HEK293 (cell line): ENCODE measurements at regions not wholly inside any gene's neighbourhood (a gene's known extent, or its start where the extent isn't known, plus 50 kb on each side); places are given as distances from the start of the nearest gene placed in this dataset.
A peak's percentile ranks its signal among the peaks of the same experiment; 100 is the strongest.

Experiments used
- CTCF ChIA-PET: fragments of 350-600 bp; formaldehyde crosslinking; extraction: SDS; loops from one replicate; lab custom pipeline; 2021; ENCODE audit warnings: antibody characterized with exemption; lab: Yijun Ruan, JAX
- POLR2A ChIA-PET: fragments of 300-600 bp; formaldehyde crosslinking; extraction: SDS; loops from one replicate; lab custom pipeline; 2020; ENCODE audit warnings: antibody characterized with exemption, inconsistent platforms; lab: Yijun Ruan, JAX
- H3K27ac ChIP-seq: fragments of 200-500 bp; sonication (Bioruptor generic); 2 replicates; pipeline ENCODE4 v1.5.1; 2014; ENCODE audit warnings: low read depth, low read length, control low read depth, inconsistent platforms; ENCODE audit errors: extremely low read depth
- H3K36me3 ChIP-seq, 2 experiments: fragments of 200-500 bp in 1 of 2; sonication (Bioruptor generic) in 1 of 2; 1 replicate in 1 of 2; 2 replicates in 1 of 2; pipeline ENCODE4 v1.5.1; 2014 to 2017; ENCODE audit warnings: inconsistent platforms in 2 of 2, low read length in 2 of 2; ENCODE audit not compliant: control insufficient read depth in 2 of 2, insufficient read depth in 1 of 2
- H3K4me1 ChIP-seq: fragments of 200-500 bp; sonication (Bioruptor generic); 2 replicates; pipeline ENCODE4 v1.5.1; 2014; ENCODE audit warnings: mild to moderate bottlenecking, low read length, inconsistent platforms; ENCODE audit not compliant: control insufficient read depth, insufficient read depth
- H3K4me3 ChIP-seq: 2 replicates; pipeline ENCODE4 v1.5.1; 2011; ENCODE audit warnings: low read depth, mild to moderate bottlenecking, control low read depth, low read length, moderate library complexity
- H3K9me3 ChIP-seq: fragments of 200-500 bp; sonication (Bioruptor generic); 2 replicates; pipeline ENCODE4 v1.5.1; 2014; ENCODE audit warnings: low read depth, low read length, inconsistent platforms; ENCODE audit not compliant: control insufficient read depth, insufficient read depth
- BCL6B ChIP-seq: fragments of 450-650 bp; formaldehyde crosslinking; IDR thresholded peaks from 2 replicates; pipeline ENCODE4 v1.5.1; 2017; ENCODE audit warnings: missing biosample characterization, missing genetic modification characterization
- GLI2 ChIP-seq: fragments of 450-650 bp; formaldehyde crosslinking; IDR thresholded peaks from 2 replicates; pipeline ENCODE4; 2017; ENCODE audit warnings: missing biosample characterization, missing genetic modification characterization, low read depth, borderline replicate concordance
- GLI4 ChIP-seq: fragments of 450-650 bp; formaldehyde crosslinking; IDR thresholded peaks from 2 replicates; pipeline ENCODE4 v1.5.1; 2016; ENCODE audit warnings: missing biosample characterization, missing genetic modification characterization
- KLF10 ChIP-seq: fragments of 450-650 bp; IDR thresholded peaks from 2 replicates; pipeline ENCODE4 v1.5.1; 2018; ENCODE audit warnings: missing biosample characterization, mild to moderate bottlenecking, missing genetic modification characterization
- SETDB1 ChIP-seq: IDR thresholded peaks from one replicate; pipeline ENCODE4 v1.6.1; 2017; ENCODE audit warnings: mild to moderate bottlenecking, low read length, moderate library complexity, mixed read lengths; ENCODE audit not compliant: insufficient read length
- ZBTB1 ChIP-seq: fragments of 450-650 bp; formaldehyde crosslinking; IDR thresholded peaks from 2 replicates; pipeline ENCODE4 v1.5.1; 2016; ENCODE audit warnings: missing biosample characterization, missing genetic modification characterization
- ZFP37 ChIP-seq: fragments of 450-650 bp; formaldehyde crosslinking; IDR thresholded peaks from 2 replicates; pipeline ENCODE4 v1.5.1; 2016; ENCODE audit warnings: missing biosample characterization, missing genetic modification characterization
- ZNF184 ChIP-seq: fragments of 450-650 bp; IDR thresholded peaks from 2 replicates; pipeline ENCODE4 v1.5.1; 2018; ENCODE audit warnings: missing biosample characterization, mild to moderate bottlenecking, missing genetic modification characterization
- ZNF354C ChIP-seq: fragments of 450-650 bp; formaldehyde crosslinking; IDR thresholded peaks from 2 replicates; pipeline ENCODE4 v1.5.1; 2016; ENCODE audit warnings: missing biosample characterization, missing genetic modification characterization, low read depth, borderline replicate concordance
- ZNF433 ChIP-seq: fragments of 450-650 bp; formaldehyde crosslinking; IDR thresholded peaks from 2 replicates; pipeline ENCODE4 v1.5.1; 2016; ENCODE audit warnings: missing biosample characterization, missing genetic modification characterization, low read depth
- ZNF571 ChIP-seq: fragments of 450-650 bp; formaldehyde crosslinking; IDR thresholded peaks from 2 replicates; pipeline ENCODE4 v1.5.0; 2017; ENCODE audit warnings: missing biosample characterization, missing genetic modification characterization
- ZNF777 ChIP-seq: fragments of 450-650 bp; formaldehyde crosslinking; IDR thresholded peaks from 2 replicates; pipeline ENCODE4 v1.5.1; 2017; ENCODE audit warnings: missing biosample characterization, missing genetic modification characterization, borderline replicate concordance
- TF ChIP-seq, protein P1 (sequence below): fragments of 450-650 bp; formaldehyde crosslinking; IDR thresholded peaks from 2 replicates; pipeline ENCODE4 v1.5.0; 2017; ENCODE audit warnings: missing biosample characterization, missing genetic modification characterization, borderline replicate concordance
- TF ChIP-seq, protein P2 (sequence below): sonication (generic); formaldehyde crosslinking; IDR thresholded peaks from 2 replicates; pipeline ENCODE4 v1.8.1; 2022; ENCODE audit warnings: mild to moderate bottlenecking, moderate library complexity, missing genetic modification reagents
- TF ChIP-seq, protein P3 (sequence below): fragments of 450-650 bp; formaldehyde crosslinking; IDR thresholded peaks from 2 replicates; pipeline ENCODE4 v1.5.1; 2016; ENCODE audit warnings: missing biosample characterization, missing genetic modification characterization

- TF ChIP-seq ZFP37 = no peak
- no peak for TF ChIP-seq GLI4
- no peak for TF ChIP-seq KLF10 (tag by site-specific recombination)
- no peak for TF ChIP-seq ZBTB1 (tag by site-specific recombination)
- TF ChIP-seq, protein P1, sequence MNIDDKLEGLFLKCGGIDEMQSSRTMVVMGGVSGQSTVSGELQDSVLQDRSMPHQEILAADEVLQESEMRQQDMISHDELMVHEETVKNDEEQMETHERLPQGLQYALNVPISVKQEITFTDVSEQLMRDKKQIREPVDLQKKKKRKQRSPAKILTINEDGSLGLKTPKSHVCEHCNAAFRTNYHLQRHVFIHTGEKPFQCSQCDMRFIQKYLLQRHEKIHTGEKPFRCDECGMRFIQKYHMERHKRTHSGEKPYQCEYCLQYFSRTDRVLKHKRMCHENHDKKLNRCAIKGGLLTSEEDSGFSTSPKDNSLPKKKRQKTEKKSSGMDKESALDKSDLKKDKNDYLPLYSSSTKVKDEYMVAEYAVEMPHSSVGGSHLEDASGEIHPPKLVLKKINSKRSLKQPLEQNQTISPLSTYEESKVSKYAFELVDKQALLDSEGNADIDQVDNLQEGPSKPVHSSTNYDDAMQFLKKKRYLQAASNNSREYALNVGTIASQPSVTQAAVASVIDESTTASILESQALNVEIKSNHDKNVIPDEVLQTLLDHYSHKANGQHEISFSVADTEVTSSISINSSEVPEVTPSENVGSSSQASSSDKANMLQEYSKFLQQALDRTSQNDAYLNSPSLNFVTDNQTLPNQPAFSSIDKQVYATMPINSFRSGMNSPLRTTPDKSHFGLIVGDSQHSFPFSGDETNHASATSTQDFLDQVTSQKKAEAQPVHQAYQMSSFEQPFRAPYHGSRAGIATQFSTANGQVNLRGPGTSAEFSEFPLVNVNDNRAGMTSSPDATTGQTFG = no peak
- TF ChIP-seq, protein P2, sequence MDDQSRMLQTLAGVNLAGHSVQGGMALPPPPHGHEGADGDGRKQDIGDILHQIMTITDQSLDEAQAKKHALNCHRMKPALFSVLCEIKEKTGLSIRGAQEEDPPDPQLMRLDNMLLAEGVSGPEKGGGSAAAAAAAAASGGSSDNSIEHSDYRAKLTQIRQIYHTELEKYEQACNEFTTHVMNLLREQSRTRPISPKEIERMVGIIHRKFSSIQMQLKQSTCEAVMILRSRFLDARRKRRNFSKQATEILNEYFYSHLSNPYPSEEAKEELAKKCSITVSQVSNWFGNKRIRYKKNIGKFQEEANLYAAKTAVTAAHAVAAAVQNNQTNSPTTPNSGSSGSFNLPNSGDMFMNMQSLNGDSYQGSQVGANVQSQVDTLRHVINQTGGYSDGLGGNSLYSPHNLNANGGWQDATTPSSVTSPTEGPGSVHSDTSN (CRISPR knock-in tag) = no peak
- TF ChIP-seq SETDB1 = no peak
- no peak for TF ChIP-seq ZNF354C (tag by site-specific recombination)
Observed at GRCh38 chr10:91126471-91126870, 94.0 kb upstream of the PCGF5 start (continued).

DNA sequence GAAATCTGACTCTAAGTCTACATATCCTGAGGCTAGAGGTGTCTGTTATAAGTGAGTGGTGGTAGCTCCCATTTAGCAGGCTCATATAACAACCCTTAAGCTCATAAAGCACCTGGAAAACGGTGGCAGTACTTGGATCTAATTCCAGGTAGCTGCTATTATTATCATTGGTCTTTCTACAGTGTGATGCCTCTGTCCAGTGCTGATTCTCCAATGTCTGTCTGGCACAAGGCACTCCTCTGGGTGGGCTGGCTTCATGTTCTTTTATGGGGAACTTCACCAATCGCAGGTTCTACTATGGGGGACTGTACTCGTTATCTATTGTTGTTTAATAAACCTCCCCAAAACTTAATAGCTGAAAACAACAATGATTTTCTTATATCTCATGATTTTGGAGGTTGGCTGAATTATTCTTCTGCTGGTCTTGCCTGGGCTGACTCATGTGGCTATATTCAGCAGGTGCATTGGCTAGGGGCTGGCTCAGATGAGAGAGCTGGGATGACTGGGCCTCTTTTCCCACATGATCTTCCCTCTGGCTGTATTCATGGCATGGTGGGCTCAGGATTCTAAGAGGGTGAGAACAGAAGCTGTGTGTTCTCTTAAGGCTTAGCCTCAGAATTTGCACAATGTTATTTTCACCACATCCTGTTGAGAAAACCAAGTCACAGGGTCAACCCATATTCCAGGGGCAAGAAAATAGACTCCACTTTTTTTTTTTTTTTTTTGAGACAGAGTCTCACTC lies 93.0 kb upstream of the PCGF5 start:
- Histone ChIP-seq H3K27ac (no peak overlapping the region), H3K36me3 (no peaks in the 10 kb centered on the region), H3K9me3 (no peaks in the 10 kb centered on the region), H3K4me1 (no peaks in the 10 kb centered on the region), H3K4me3 (no peak overlapping the region)
- ChIA-PET CTCF (interaction anchor here (0.6 kb wide), 2 partner anchors 10 to 366 kb away, joined by 3 read pairs; no protein-coding TSS in a partner anchor), POLR2A (interaction anchor here (0.6 kb wide), 1 partner anchor 39 kb away, joined by 4 read pairs; no protein-coding TSS in a partner anchor)
- TF ChIP-seq ZNF184 (tag by site-specific recombination) (no peak), ZNF777 (tag by site-specific recombination) (no peak), BCL6B (tag by site-specific recombination) (no peak), ZNF433 (no peak), ZNF571 (tag by site-specific recombination) (no peak), GLI2 (tag by site-specific recombination) (no peak)
- TF ChIP-seq, protein P3, sequence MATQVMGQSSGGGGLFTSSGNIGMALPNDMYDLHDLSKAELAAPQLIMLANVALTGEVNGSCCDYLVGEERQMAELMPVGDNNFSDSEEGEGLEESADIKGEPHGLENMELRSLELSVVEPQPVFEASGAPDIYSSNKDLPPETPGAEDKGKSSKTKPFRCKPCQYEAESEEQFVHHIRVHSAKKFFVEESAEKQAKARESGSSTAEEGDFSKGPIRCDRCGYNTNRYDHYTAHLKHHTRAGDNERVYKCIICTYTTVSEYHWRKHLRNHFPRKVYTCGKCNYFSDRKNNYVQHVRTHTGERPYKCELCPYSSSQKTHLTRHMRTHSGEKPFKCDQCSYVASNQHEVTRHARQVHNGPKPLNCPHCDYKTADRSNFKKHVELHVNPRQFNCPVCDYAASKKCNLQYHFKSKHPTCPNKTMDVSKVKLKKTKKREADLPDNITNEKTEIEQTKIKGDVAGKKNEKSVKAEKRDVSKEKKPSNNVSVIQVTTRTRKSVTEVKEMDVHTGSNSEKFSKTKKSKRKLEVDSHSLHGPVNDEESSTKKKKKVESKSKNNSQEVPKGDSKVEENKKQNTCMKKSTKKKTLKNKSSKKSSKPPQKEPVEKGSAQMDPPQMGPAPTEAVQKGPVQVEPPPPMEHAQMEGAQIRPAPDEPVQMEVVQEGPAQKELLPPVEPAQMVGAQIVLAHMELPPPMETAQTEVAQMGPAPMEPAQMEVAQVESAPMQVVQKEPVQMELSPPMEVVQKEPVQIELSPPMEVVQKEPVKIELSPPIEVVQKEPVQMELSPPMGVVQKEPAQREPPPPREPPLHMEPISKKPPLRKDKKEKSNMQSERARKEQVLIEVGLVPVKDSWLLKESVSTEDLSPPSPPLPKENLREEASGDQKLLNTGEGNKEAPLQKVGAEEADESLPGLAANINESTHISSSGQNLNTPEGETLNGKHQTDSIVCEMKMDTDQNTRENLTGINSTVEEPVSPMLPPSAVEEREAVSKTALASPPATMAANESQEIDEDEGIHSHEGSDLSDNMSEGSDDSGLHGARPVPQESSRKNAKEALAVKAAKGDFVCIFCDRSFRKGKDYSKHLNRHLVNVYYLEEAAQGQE (tag by site-specific recombination) = peak; percentile 92
